ENCODE measurements at regions not wholly inside any gene's neighbourhood (a gene's known extent, or its start where the extent isn't known, plus 50 kb on each side); places are given as distances from the start of the nearest gene placed in this dataset.
A peak's percentile ranks its signal among the peaks of the same experiment; 100 is the strongest.

DNA sequence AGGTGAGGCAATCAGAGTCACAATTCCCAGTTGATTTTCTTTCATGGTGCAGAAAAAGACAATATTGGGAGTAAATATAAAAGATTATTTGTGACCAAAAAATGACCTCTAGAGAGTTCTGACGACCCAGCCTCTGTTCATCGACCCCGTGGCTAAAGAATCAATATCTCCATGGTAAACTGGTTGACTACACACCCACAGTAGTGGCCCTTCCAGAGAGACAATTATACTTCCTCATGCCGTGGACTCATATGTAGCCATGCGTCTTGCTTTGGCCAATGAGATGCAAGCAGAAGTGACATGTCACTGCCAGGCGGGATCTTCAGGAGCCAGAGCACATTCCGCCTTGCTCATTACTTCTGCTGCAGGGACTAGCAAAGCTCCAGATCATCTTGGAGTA lies 163.3 kb upstream of the RAD23B start:
- no peak for DNase-seq

DNA sequence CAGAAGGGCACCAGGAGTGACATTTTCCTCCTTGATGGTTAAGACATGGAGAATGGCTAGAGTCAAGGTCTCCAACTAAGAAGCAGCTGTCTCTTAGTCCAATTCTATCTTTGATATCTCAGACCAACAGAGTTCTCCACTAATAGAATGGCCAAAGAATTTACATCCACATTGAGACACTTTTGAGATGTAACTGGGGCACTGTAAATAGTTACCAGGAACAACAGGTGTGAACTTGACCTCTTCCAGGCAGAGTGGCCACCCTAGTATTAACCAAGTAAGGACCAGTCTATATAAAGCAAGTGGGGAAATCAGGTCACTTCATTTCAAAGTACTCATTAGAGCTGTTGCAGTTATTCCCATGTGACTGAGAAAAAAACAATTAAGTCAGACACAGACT lies 159.7 kb upstream of the RAD23B start:
- DNase-seq, result no peak

DNA sequence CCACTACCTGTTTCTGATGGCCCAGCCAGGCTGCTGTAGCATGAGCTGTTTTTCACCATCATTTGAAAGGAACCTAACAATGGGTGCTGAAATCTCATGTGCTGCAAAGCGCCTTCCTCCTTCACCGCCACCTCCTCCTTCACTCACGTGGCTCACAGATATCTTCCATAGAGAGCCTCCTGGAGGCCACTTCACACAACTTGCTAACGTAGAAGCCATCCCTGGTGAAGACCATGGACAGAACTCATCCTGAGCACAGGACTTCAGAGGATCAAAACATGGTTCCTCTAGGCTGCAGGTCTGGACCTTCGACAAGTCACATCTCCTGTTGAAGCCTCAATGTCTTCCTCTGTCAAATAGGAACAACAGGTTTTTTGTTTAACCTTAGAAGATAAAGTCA lies 155.5 kb upstream of the RAD23B start:
- no peak for DNase-seq

DNA sequence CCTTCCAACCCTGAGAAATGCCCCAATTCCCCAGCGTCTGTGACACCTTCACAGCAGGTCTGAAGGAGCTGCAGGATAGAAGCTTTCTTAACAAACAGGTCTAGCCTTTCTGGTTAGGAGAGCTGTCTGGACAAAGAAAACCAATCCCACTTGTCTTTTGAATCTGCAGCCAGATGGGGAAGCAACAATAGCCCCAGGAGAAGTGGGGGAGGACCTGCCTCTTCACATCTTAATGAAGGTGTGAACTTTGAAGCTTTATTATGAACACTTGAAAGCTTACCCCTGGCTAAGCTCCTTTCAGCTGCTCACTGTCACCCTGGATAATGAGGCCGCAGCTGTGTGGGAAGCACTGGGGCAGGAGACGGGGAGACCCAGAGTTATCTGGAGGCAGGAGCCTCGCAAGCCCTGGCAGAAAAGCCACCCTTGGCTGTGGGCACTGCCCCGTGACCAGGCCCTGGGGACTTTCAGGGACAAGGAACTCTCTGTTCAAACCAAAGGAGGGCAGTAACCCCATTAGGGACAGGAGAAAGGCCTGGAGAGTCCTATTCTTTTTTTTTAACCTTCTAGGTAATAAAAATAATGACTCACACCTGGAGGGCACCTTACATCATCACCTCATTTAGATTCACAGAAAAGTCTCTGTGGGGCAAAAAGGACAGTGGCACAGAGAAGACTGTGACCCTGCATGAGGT lies 151.8 kb upstream of the RAD23B start:
- peak; percentile 100 for DNase-seq

DNA sequence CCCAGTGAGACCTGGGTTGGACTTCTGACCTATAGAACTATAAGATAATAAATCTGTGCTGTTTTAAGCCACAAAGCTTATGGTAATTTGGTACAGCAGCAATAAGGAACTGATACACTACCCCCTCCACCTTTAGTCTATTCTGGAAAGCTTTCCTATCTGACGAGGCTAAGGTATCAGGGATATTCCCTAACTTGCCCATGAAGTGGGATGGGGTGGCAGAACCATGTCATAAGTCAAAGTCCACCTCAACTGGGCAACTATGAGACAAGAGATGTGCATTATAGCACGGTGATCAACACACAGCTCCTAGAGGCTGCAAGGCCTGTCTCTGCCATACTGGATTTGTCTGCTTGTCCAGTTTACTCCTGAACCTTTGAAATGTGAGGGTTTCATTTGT lies 146.8 kb upstream of the RAD23B start:
- no peak for DNase-seq

DNA sequence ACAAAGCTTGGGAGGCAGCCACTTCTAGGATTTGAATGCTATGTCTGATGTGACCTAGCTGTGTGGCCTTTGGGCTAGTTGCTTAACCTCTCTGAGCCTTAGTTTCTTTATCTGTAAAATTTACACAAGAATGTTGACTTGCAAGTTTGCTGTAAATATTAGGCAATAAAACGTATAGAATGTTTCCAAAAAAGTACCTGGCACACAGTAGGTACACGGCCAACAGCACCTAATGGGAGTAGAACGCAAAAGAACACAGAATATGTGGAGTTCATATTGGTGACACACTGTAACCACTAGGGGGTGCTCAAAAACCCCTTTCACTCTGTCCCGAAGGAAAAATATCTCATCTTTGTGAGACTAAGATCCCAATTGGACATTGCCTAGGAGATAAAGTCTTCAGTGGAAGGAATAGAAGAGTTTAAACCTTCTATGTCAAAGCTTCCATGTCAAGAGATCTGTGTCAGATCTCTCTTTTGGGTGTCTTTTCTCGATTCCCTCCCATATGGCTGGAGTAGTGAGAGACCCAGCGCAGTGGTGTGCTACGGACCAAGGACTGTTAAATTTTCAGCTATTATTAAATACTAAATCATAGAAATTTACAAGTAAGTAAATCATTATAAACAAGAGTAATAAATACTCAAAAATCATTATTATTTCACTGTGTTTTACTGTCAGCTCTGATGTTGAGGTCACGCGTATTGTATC lies 145.4 kb upstream of the RAD23B start:
- DNase-seq, result no peak

DNA sequence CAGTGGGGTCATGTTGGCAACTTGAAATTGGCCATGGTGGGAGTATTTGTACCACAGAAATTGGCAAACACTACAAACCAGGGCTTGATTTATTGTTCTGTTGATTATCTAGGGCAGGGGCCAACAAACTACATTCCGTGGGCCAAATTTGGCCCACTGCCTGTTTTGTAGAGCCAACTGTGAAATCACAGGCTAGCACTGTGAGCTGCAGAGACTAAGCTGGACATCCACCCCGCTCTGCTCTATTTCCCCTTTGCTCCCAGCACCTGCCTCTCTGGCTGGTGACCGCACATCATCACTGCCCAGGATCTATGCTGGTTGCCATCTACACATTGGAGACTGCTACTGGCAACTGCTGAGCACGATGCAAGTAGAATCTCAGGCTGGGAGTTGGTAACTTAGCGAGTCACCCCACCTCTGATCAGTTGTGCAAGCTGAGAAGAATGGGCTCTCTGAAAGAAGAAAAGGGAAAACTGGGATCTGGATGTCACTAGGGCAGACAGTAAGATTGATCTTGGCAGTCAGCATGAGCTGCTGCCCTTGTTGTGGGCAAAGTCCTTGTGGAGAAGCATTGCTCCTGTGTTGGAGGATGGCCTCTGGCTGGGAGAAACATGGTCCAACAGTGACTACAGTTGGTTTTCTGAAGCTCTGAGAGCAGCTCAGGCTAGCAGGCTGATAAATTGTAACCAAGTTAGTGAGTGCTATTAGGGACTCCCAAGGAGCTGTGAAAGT lies 144.7 kb upstream of the RAD23B start:
- no peak for DNase-seq

DNA sequence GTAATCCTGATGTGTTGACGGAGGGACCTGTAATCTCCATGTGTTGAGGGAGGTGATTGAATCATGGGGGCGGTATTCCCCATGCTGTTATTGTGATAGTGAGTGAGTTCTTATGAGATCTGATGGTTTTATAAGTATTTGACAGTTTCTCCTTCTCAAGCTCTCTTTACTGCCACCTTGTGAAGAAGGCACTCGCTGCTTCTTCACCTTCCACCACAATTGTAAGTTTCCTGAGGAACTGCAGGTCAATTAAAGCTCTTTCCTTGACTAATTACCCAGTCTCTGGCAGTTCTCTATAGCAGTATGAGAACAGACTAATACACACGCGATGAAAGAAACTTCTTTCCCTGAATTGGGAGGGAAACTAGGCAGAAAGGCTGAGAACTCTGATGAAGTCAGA lies 141.1 kb upstream of the RAD23B start:
- DNase-seq, result no peak

DNA sequence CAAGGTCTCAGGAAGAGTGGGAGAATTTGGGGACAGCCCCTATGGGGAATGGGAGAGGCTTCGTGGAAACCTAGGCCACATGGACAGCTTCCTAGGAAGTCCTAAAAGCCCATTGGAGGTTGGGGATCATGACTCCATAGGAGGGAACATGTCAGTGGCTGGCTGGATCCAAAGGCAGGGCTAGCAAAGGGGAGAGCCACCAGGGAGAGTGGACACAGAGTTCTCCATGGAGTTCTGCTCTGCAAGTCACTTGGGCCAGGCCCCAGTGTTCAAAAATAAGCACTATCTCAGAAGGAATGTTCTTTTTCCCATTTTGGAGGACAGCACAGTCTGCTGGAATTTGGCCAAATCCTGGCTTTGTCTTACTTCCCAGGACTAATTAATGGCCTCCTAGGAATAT lies 140.6 kb upstream of the RAD23B start:
- no peak for DNase-seq

DNA sequence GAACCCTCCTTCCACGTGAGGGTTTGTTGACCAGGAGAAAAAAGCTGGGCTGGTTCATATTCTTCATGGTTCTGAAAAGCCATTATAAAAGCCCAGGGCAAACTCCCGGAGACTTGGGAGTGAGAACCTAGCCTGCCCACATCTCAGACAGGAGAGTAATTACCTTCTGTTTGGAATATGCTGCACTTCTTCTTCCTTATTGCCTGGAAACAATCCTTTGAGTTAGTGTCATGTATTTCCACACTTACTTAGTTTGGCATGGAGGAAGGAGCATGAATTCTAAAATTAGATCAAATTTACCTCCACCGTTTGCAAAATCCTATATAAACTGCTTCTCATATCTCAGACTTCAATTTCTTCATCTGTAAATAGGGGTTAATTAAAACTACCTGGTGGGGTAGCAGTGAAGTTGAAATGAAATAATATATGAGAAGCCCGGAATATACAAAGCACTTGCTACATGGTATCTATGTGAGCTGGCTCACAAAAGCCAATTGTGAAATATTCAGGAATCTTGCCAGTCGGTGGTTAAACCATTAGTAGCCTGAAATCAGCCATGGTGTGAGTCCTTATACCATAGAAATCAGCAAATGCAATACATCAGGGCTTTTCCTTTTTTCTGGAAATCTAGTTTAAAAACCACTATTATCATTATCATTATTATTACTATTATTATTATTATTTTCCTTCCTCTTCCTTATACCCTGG lies 140.0 kb upstream of the RAD23B start:
- no peak for DNase-seq

DNA sequence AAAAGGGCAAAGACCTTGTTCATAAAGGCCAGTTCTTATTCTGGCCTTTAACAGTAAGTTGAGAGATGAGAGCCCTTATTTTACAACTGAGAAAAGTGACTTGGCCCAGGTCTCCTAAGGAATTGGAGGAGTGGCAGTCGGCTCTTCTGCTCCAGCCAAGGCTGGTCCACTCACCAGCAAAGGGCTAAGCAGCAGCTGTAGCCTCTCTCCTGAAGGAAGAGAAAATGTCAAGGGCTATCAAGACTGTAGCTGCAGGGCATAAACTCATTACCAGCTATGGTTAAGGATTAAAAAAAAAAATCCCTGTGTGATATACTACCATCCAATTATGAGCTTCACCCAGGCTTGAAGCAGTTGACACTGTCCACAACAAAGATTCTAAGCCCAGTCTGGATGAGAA lies 138.6 kb upstream of the RAD23B start:
- DNase-seq, result peak; percentile 81

DNA sequence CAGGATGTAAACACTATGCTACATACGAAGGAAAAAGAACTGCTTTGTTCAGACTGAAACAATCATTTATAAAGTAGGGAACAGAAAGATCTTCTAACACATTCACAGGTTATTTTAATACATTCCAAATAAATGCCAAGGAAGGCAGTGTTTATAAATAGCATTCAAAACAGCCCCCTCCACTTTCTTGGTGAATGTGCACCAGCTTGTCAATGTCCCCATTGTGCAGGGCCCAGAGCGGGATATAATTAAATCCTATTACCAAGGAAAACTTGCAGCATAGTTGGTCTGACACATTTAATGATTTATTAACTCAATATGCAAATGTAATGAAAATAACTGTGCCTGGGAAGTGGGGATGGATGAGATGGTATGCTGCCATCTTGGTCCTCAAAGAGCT lies 135.9 kb upstream of the RAD23B start:
- DNase-seq, result no peak

DNA sequence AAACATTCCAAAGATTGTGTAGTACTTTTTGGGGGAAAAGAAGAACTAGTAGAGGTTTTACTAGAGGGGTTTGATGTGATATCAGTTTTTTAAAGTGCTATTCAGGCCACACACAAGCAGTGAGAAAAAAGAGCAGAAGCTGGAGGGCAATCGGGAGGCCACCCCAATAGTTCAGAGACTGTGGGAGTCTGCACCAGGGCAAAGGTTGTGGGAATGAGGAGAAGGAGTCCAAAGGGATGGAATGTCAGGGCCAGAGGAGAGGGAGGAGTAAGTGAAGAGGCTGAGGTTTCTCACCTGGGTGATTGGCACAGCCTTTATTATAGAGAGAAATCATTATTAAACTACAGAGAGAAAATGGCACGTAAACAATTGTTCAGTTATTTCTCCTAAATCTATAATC lies 134.9 kb upstream of the RAD23B start:
- DNase-seq, result no peak

DNA sequence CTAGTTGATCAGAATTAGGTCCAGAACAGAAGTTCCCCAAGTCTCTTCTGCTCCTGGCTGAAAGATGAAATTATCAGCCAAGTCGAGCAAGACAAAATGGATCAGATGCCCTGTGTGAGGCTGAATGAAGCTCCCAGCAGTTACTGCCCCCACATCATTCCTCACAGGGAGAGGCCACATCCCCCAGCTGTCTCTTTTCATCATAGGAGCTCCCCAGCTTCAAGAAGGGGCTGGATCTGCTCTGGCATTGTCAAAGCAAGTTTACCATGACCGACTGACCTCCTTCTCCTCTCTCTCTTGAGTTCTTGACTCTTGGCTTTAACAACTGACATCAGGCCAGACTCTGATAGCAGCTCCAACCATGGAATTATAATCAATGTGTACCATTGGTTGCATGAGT lies 133.3 kb upstream of the RAD23B start:
- DNase-seq, result no peak

DNA sequence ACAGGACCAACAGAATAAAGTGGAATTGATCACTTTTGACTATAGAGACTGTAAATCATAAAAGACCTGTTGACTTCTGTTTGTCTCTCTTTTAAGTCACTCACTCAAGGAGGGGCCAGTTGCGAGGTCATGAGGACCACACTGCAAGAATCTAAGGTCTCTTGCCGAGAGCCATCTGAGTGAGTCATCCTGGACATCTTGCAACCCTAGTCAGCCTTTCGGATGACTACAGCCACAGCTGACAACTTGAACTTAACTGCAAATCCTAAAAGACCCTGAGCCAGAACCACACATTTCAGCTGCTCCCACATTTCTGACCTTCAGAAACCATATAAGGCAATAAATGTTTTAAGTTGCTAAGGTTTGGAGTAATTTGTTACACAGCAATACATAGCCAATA lies 129.7 kb upstream of the RAD23B start:
- DNase-seq, result no peak

DNA sequence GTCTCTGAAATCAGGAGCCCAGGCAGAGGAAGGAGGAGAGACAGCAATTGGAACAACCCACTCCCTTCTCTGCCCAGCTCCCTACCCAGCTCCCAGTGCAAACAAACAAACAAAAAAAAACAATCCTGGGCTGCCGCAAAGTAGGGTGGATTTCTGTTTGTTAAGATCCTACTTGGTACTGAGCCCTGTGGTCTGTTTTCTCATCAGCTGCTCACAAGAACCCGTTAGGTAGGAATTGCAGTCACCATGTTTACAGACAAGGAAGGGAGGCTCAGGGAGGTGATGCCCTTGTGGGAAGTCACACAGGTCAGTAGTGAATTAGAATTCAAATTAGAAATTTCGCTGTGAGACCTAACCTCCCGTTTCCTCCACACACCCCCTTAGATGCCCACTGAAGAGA lies 128.8 kb upstream of the RAD23B start:
- no peak for DNase-seq

DNA sequence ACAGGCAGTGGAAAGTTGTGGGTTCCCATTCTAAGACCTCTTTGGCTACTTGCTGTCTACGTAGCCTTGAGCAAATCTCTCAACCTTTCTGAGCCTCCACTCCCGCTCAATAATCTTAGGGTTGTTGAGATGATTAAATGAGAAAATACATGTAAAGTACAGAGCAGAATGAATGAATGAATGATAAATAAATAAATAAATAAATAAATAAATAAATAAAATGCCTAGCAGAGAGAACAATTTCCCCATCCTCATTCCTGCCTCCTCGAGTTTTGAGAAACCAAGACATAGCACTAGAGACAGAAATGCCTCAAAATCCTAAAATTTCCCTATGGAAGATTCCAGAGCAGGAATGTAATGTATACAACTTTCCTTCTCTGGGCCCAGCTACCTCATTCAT lies 128.3 kb upstream of the RAD23B start:
- no peak for DNase-seq

DNA sequence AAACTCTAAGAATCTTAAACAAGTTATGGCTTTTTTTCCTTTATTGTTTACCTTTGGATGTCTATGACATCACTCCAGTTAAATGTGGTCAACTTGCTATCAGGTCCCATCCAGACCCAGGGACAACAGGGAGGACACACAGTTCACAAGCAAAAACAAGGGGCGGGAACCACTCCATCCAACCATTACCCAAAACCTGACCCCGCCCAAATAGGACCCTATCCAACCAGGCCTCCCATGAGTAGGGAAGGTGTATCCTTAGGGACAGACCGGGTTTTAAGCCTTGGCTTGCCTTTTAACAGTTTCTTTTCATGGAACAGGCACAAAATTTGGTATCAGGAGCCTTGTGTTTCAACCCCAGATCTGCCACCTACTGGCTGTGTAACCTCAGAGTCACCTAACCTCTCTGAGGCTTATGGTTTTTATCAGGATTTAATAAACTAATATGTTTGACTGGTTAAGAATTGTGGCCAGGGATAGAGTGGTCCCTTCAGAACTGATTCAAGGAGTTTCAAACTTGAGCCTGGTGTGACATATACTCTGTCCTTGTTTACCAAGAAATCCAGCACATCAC lies 127.7 kb upstream of the RAD23B start:
- DNase-seq, result peak; percentile 4

DNA sequence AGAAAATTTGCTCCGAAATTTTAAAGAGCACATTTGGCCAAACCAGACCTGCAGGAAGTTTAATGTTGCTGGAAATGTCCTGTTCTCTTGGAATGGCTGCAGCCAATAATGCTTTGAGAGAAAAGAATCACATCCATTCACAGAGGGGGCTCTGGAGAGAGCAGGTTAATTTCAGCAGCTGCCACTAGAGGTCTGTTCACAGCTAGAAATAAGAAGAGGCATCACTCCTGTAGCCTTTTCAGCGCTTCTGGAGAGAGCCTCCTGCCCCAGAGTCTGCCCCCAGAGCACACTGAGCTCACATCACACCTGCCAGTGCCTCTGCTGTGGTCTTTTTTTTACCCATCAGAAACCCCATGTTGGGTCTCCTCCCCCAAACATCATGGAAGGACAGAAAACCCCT lies 124.8 kb upstream of the RAD23B start:
- peak; percentile 58 for DNase-seq

DNA sequence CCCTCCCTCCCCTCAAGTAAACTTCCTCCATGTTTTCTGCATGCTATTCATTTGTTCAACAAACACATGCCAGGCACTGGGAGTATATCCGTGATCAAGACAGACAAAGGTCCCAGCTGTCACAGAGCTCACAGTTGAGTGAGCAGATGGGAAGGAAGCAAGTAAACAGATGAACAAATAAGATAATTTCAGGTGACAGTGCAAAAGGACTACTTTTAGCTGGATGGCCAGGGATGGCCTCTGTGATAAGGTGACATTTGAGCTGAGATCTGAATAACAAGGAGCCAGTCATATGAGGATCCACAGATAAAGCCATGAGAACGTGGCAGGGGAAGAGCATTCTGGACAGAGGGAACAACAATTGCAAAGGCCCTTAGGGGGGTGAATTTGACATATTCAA lies 121.7 kb upstream of the RAD23B start:
- peak; percentile 93 for DNase-seq

DNA sequence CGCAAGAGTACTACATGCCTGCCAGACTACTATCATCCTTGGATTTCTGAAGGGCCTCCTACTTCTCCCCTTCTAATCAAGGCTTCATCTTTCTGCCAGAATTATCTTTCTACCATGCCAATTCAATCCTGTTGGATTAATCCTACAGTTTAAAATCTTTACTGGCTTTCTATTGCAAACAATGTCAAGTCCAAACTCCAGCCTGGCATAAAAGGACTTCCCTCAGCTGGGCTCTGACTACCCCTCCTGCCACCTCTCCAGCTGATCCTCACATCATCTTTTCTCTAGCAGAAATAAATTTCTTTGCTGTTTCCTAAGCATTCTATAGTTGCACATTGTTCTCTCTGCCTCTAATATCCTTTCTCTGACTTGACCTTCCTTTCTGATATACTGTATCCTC lies 119.7 kb upstream of the RAD23B start:
- no peak for DNase-seq

DNA sequence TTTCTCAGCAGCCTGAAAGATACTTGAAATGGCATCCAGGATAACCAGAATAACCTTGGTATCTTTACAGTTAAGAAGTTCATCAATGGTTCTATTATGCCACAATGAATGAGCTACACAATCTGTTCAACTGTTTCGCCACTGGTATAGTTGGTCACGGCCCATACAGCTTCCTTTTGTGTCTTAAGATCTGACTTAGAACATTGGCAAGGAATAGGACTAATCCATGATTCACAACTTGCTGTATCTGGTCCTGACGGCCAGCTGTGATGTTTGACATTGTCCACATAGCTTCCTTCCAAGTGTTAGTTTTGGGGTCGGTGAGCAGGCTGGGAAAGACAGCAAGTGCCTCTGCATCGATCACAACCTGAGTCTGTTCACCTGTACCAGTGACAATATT lies 113.3 kb upstream of the RAD23B start:
- DNase-seq, result no peak

DNA sequence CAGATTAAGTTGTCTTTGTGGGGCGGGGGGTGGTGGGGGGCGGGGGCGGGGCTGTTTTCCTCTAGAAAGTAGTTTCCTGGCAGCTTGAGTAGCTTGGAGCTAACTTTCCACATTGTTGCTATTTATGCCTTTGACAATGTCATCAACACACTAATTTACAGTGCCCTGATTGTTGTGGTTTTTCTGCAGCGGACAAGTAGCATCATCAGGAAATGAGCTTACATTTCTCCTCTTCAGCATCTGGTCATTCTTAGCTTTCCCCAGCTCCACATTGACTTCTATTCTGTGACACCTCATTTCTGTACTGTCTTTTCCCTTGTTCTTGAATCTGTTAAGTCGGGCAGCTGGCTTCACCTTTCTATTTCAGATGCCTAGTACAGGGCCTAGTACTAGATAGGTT lies 112.3 kb upstream of the RAD23B start:
- DNase-seq, result no peak
